ENCODE measurements at regions not wholly inside any gene's neighbourhood (a gene's known extent, or its start where the extent isn't known, plus 50 kb on each side); places are given as distances from the start of the nearest gene placed in this dataset.
"Not testable (repeated sequence)": the region's sequence is repeated elsewhere in the genome, so short reads cannot be mapped to it uniquely, and the experiment has no call there.

GRCh38 chr10:27364028-27364427 lies 123.4 kb upstream of the ACBD5 start:
- no peak for DNase-seq (ENCODE audit: low read depth, low spot score)
- TF ChIP-seq POLR2AphosphoS5 (IDR thresholded peaks at IDR 0.05; ENCODE audit: borderline replicate concordance, low read depth, low read length) (no peak), FOXP2 (optimal IDR thresholded peaks at IDR 0.05; ENCODE audit: control extremely low read depth, extremely low read length, insufficient read depth) (no peak), EZH2 (IDR thresholded peaks at IDR 0.05) (no peak)
- Histone ChIP-seq H3K9ac (ENCODE audit: insufficient read length) (no peak overlapping the region), H3K4me3 (no peak overlapping the region), H3K36me3 (ENCODE audit: insufficient read depth, low read length) (no peaks in the 10 kb centered on the region), H3K27ac (no peak overlapping the region), H3K9me3 (ENCODE audit: low read depth, low read length) (no peaks in the 10 kb centered on the region)

- DNase-seq (ENCODE audit: low read depth, low spot score) = no peak
- Histone ChIP-seq H3K9me3 (ENCODE audit: low read depth, low read length) (no peaks in the 10 kb centered on the region), H3K27ac (no peak overlapping the region), H3K36me3 (ENCODE audit: insufficient read depth, low read length) (no peaks in the 10 kb centered on the region), H3K9ac (ENCODE audit: insufficient read length) (no peak overlapping the region), H3K4me3 (no peak overlapping the region)
- TF ChIP-seq POLR2AphosphoS5 (IDR thresholded peaks at IDR 0.05; ENCODE audit: borderline replicate concordance, low read depth, low read length) (no peak), FOXP2 (optimal IDR thresholded peaks at IDR 0.05; ENCODE audit: control extremely low read depth, extremely low read length, insufficient read depth) (no peak), EZH2 (IDR thresholded peaks at IDR 0.05) (no peak)
Observed at GRCh38 chr10:27360581-27361172, 120.1 kb upstream of the ACBD5 start.

DNA sequence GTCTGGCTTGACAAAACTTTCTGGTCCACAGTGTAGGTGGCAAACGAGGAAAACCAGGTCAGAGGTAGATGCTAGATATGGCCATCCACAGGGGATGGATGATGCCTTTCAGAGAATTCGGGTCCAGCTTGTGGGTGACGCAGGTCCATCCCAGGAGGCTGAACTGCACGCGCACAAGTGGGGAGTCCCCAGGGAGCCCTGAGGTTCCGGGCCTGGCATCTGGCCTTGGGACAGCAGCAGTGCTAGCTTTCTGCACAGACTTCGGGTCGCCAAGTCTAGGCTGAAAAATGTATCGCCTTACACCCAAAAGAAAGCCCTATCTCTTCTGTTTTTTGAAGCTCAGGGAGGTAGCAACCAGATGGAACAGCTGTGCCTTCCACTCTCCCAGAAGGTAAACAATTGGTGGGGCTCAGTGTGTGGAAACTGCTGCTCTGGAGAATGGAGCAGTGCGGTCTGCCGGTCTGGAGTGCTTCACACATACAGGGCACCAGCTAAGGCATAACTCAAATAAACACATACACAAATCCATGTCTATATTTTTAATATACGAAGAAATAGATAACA lies 119.3 kb upstream of the ACBD5 start:
- H3K9ac ChIP-seq (ENCODE audit: insufficient read length) = no peak overlapping the region
- DNase-seq (ENCODE audit: low read depth, low spot score) = no peak
- TF ChIP-seq FOXP2 (optimal IDR thresholded peaks at IDR 0.05; ENCODE audit: control extremely low read depth, extremely low read length, insufficient read depth) (no peak), POLR2AphosphoS5 (IDR thresholded peaks at IDR 0.05; ENCODE audit: borderline replicate concordance, low read depth, low read length) (no peak), EZH2 (IDR thresholded peaks at IDR 0.05) (no peak)
- no peaks in the 10 kb centered on the region for H3K36me3 ChIP-seq (ENCODE audit: insufficient read depth, low read length)
- H3K4me3 ChIP-seq = no peak overlapping the region
- no peaks in the 10 kb centered on the region for H3K9me3 ChIP-seq (ENCODE audit: low read depth, low read length)
- no peak overlapping the region for H3K27ac ChIP-seq

GRCh38 chr10:27356738-27357137 lies 116.1 kb upstream of the ACBD5 start:
- Histone ChIP-seq H3K9me3 (ENCODE audit: low read depth, low read length) (no peaks in the 10 kb centered on the region), H3K27ac (no peak overlapping the region), H3K36me3 (ENCODE audit: insufficient read depth, low read length) (no peaks in the 10 kb centered on the region), H3K4me3 (no peak overlapping the region), H3K9ac (ENCODE audit: insufficient read length) (no peak overlapping the region)
- DNase-seq (ENCODE audit: low read depth, low spot score) = no peak
- TF ChIP-seq POLR2AphosphoS5 (IDR thresholded peaks at IDR 0.05; ENCODE audit: borderline replicate concordance, low read depth, low read length) (no peak), FOXP2 (optimal IDR thresholded peaks at IDR 0.05; ENCODE audit: control extremely low read depth, extremely low read length, insufficient read depth) (no peak), EZH2 (IDR thresholded peaks at IDR 0.05) (no peak)

DNA sequence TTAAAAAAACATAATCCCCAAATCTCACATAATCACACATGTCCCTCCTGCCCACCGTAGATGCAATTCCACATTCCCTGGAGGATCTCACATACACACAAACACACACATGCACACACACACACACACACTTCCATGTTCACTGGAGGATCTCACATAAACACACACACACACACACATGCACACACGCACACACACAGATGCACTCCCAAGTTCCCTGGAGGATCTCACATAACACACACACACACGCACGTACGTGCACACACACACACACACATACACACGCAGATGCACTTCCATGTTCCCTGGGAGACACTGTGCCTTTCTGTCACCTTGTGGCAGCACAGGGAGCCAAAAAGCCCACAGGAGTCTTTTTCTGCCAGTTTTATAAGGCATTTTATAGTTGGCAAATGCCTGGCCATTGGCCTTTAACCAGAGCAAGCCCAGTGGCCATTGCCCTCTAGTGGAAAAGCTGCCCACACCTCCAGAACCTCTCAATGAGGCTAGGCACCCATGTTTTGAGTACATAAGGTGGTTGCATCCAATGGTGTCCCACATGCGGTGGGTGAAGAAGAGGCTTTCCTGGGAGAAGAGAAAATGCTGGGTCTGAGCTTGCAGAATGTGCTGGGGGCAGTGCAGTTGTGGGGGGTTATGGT lies 115.4 kb upstream of the ACBD5 start:
- TF ChIP-seq FOXP2 (optimal IDR thresholded peaks at IDR 0.05; ENCODE audit: control extremely low read depth, extremely low read length, insufficient read depth) = no peak
- TF ChIP-seq EZH2 (IDR thresholded peaks at IDR 0.05) = no peak
- TF ChIP-seq POLR2AphosphoS5 (IDR thresholded peaks at IDR 0.05; ENCODE audit: borderline replicate concordance, low read depth, low read length) = no peak
- no peak overlapping the region for H3K27ac ChIP-seq
- no peak for DNase-seq (ENCODE audit: low read depth, low spot score)

DNA sequence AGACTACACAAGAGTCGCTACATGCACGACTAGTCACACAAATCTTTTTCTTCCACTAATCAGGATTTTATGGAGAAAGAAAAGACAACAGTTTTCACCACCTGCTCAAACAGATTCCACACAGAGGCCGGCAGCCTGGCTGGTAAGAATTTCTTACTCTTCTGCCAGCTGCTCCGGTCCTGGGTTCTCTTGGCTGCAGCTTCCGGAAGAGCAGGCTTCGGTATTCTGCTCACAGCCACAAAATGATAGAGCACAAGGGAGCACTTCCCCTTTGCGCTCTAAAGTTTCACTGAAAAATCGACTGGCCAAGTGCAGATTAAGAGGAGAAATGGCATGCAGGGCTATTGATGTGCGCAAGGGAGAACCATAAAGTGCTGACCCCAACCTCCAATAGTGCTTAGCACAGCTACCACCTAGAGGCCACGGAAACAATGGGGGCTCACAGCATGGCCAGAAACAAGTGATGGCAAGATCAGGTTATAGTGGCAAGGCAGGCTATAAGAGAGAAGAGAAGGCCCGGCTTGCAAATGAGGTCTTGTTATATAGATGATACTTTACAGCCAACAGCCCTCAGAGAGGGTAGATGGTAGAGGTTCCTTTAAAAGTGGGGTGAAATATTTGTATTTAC lies 114.2 kb upstream of the ACBD5 start:
- not testable (repeated sequence) for H3K4me3 ChIP-seq; H3K36me3 ChIP-seq (ENCODE audit: insufficient read depth, low read length); H3K9me3 ChIP-seq (ENCODE audit: low read depth, low read length); H3K9ac ChIP-seq (ENCODE audit: insufficient read length); H3K27ac ChIP-seq; DNase-seq (ENCODE audit: low read depth, low spot score)

More for the DNA sequence above, 115.4 kb upstream of the ACBD5 start:
- Histone ChIP-seq H3K4me3 (no peak overlapping the region), H3K9ac (ENCODE audit: insufficient read length) (no peak overlapping the region), H3K9me3 (ENCODE audit: low read depth, low read length) (no peaks in the 10 kb centered on the region), H3K36me3 (ENCODE audit: insufficient read depth, low read length) (no peaks in the 10 kb centered on the region)

DNA sequence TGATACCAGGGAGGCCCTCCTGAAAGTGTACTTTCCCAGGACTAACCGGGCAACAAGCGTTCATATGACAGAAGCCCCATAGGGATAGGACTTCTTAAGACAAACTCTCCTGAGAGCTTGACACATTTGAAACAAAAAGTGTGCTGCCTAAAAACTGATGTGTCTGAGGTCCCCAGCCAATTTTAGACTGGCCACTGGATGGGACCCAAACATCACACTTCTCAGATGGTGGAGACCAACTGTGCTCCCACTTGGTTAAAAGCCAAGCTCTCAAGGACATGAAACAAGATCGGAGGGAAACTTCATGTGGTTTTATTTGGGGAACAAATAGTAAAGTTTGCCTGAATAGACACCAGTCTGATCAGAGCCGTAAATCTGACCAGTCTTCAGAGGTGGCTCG lies 113.5 kb upstream of the ACBD5 start:
- not testable (repeated sequence) for H3K4me3 ChIP-seq; H3K9ac ChIP-seq (ENCODE audit: insufficient read length); H3K36me3 ChIP-seq (ENCODE audit: insufficient read depth, low read length); H3K9me3 ChIP-seq (ENCODE audit: low read depth, low read length); DNase-seq (ENCODE audit: low read depth, low spot score); H3K27ac ChIP-seq

DNA sequence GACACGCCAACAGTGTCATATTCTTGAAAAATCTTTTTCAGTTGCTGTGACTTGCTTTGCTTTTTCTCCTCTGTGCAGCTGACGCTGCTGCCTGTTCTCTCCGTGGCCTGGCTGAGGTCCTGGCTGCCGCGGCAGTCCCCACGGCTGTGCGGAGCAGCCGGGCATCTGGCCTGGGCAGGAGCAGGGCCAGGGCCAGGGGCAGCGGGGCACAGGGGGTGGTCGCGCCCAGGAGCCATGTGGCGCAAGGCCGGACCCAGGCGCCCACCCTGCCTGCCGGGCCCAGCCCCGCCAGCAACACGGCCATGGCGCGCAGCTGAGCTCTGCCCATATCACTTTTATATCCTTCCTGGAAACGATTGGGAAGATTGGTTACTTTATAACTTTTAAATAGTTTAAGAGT lies 109.4 kb upstream of the ACBD5 start:
- no peak overlapping the region for H3K9ac ChIP-seq (ENCODE audit: insufficient read length)
- no peaks in the 10 kb centered on the region for H3K36me3 ChIP-seq (ENCODE audit: insufficient read depth, low read length)
- H3K27ac ChIP-seq = no peak overlapping the region
- no peaks in the 10 kb centered on the region for H3K9me3 ChIP-seq (ENCODE audit: low read depth, low read length)
- no peak overlapping the region for H3K4me3 ChIP-seq
- TF ChIP-seq EZH2 (IDR thresholded peaks at IDR 0.05) (no peak), POLR2AphosphoS5 (IDR thresholded peaks at IDR 0.05; ENCODE audit: borderline replicate concordance, low read depth, low read length) (no peak), FOXP2 (optimal IDR thresholded peaks at IDR 0.05; ENCODE audit: control extremely low read depth, extremely low read length, insufficient read depth) (no peak)
- no peak for DNase-seq (ENCODE audit: low read depth, low spot score)

- H3K27ac ChIP-seq; H3K4me3 ChIP-seq; H3K9ac ChIP-seq (ENCODE audit: insufficient read length); H3K9me3 ChIP-seq (ENCODE audit: low read depth, low read length); H3K36me3 ChIP-seq (ENCODE audit: insufficient read depth, low read length); DNase-seq (ENCODE audit: low read depth, low spot score): not testable (repeated sequence)
Observed at GRCh38 chr10:27347827-27348207, 107.2 kb upstream of the ACBD5 start.

Data from SK-N-MC (cell line).